ENCODE measurements at regions not wholly inside any gene's neighbourhood (a gene's known extent, or its start where the extent isn't known, plus 50 kb on each side); places are given as distances from the start of the nearest gene placed in this dataset.

GRCh38 chr16:65947951-65948350 lies 418.5 kb upstream of the CDH5 start:
- DNase-seq (ENCODE audit: insufficient read length, low spot score) (no peak), FAIRE-seq (no peak)
- no peak for TF ChIP-seq CTCF (IDR thresholded peaks at IDR 0.05; ENCODE audit: insufficient read depth, missing control alignments)

GRCh38 chr16:65945493-65945892 lies 421.0 kb upstream of the CDH5 start:
- DNase-seq (ENCODE audit: insufficient read length, low spot score): no peak
- no peak for TF ChIP-seq CTCF (IDR thresholded peaks at IDR 0.05; ENCODE audit: insufficient read depth, missing control alignments)
- no peak for FAIRE-seq

GRCh38 chr16:65944361-65944760 lies 422.1 kb upstream of the CDH5 start:
- no peak for TF ChIP-seq CTCF (IDR thresholded peaks at IDR 0.05; ENCODE audit: insufficient read depth, missing control alignments)
- DNase-seq (ENCODE audit: insufficient read length, low spot score): no peak
- FAIRE-seq: no peak

DNA sequence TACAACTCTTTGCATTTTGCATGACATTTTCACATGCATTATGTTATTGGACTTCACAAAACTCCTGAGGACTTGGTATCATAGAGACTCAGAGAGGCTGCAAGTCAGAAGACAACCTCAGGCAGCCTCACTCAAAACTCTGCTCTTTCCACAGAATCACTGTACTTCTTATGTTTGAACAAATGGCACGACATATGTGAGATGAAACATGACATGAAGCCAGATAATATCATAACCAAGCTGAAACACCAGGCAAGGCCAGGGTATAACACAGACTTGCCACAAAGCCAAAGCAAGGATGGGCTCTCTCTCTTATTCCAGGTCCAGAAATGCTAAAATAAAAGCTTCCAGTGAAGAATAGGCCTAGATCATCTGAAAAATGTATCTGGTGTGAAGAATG lies 425.8 kb upstream of the CDH5 start:
- FAIRE-seq (no peak), DNase-seq (ENCODE audit: insufficient read length, low spot score) (no peak)
- TF ChIP-seq CTCF (IDR thresholded peaks at IDR 0.05; ENCODE audit: insufficient read depth, missing control alignments): no peak

GRCh38 chr16:65938083-65938482 lies 428.4 kb upstream of the CDH5 start:
- FAIRE-seq (no peak), DNase-seq (ENCODE audit: insufficient read length, low spot score) (no peak)
- no peak for TF ChIP-seq CTCF (IDR thresholded peaks at IDR 0.05; ENCODE audit: insufficient read depth, missing control alignments)

DNA sequence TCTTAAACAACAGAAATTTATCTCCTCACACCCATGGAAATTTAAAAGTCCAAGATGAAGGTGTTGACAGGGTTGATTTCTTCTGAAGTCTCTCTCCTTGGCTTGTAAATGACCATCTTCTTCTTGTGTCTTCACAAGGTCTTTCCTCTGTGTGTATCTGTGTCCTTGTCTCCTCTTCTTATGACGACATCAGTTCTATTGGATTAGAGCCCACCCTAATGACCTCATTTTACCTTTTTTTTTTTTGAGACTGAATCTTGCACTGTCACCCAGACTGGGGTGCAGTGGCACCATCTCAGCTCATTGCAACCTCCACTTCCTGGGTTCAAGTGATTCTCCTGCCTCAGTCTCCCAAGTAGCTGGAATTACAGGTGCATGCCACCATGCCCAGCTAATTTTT lies 429.0 kb upstream of the CDH5 start:
- TF ChIP-seq CTCF (IDR thresholded peaks at IDR 0.05; ENCODE audit: insufficient read depth, missing control alignments): no peak
- DNase-seq (ENCODE audit: insufficient read length, low spot score): no peak
- no peak for FAIRE-seq

DNA sequence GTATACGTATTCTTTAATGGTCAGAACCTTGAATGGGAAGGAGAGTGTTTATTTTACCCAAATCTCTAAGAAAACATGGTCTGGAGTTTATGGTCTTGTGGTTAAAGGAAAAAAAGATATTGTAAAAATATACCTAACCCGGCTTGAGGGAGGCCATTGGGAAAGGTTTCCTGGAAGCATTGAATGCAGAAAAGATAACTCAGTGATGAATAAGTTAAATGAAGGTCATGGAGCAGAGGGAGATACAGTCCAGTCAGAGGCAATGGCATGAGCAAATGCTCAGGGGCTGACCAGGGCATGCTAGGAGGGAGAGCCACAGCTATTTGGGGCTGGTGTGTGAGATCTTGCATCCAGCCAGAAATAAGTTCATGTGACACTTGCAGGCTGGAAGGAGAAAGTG lies 430.4 kb upstream of the CDH5 start:
- no peak for TF ChIP-seq CTCF (IDR thresholded peaks at IDR 0.05; ENCODE audit: insufficient read depth, missing control alignments)
- FAIRE-seq (no peak), DNase-seq (ENCODE audit: insufficient read length, low spot score) (no peak)

Data from D721Med (cell line).